A549 (cell line): ENCODE measurements at regions not wholly inside any gene's neighbourhood (a gene's known extent, or its start where the extent isn't known, plus 50 kb on each side); places are given as distances from the start of the nearest gene placed in this dataset.
A peak's percentile ranks its signal among the peaks of the same experiment; 100 is the strongest.

Experiments
- ATAC-seq, 2 experiments: fragments of 200-7000 bp in 1 of 2; fragments of >200 bp in 1 of 2; cut with Nextera tagmentation in 1 of 2; cut with Tn5 transposase in 1 of 2; 3 replicates each; pipeline versions ENCODE4 v1.8.0 to v1.9.1; 2018 to 2020; ENCODE audit warnings: mild to moderate bottlenecking in 1 of 2, moderate library complexity in 1 of 2
- CTCF ChIA-PET: fragments of 300-600 bp; sonication (Branson Sonifier 250); formaldehyde crosslinking; extraction: SDS; loops from one replicate; lab custom pipeline; 2021; ENCODE audit warnings: antibody characterized with exemption, inconsistent platforms; lab: Yijun Ruan, JAX
- POLR2A ChIA-PET: fragments of 350-600 bp; formaldehyde crosslinking; extraction: SDS; loops from one replicate; lab custom pipeline; 2021; ENCODE audit warnings: antibody characterized with exemption, inconsistent platforms; lab: Yijun Ruan, JAX
- DNase-seq, 2 experiments: peaks; one replicate each; pipeline versions ENCODE4 v3.0.0 to v3.0.0-alpha.2; 2011 to 2016; ENCODE audit warnings: low read depth in 1 of 2, low spot score in 1 of 2
- FAIRE-seq: peaks from 2 replicates; lab custom pipeline; 2011; peaks lifted over from hg19 to GRCh38; lab: Jason Lieb, UNC
- H3K27ac ChIP-seq, 2 experiments: fragments of >200 bp; sonication (Bioruptor Twin); formaldehyde crosslinking; 3 replicates each; pipeline ENCODE4 v1.5.1; 2016 to 2017
- H3K4me1 ChIP-seq: fragments of >200 bp; sonication (Bioruptor Twin); formaldehyde crosslinking; 3 replicates; pipeline ENCODE4 v1.6.1; 2016
- H3K4me2 ChIP-seq: fragments of >200 bp; sonication (Bioruptor Twin); formaldehyde crosslinking; 3 replicates; pipeline ENCODE4 v1.6.1; 2016
- H3K4me3 ChIP-seq: fragments of >200 bp; sonication (Bioruptor Twin); formaldehyde crosslinking; 3 replicates; pipeline ENCODE4 v1.5.1; 2016
- H3K9me3 ChIP-seq: fragments of >200 bp; sonication (Bioruptor Twin); formaldehyde crosslinking; 3 replicates; pipeline ENCODE4 v1.6.1; 2016
- BHLHE40 ChIP-seq: IDR thresholded peaks from 2 replicates; pipeline ENCODE4 v1.6.1; 2012; ENCODE audit warnings: low read depth, low read length, inconsistent platforms
- CEBPB ChIP-seq, 2 experiments: fragments of >200 bp in 1 of 2; sonication (Bioruptor Twin) in 1 of 2; formaldehyde crosslinking in 1 of 2; IDR thresholded peaks; 2 replicates each; pipeline ENCODE4 v1.6.1; 2012 to 2016
- EHMT2 ChIP-seq: fragments of 200-600 bp; sonication (generic); IDR thresholded peaks from 2 replicates; pipeline ENCODE4 v1.6.1; 2016; ENCODE audit warnings: antibody characterized with exemption, low read depth, mild to moderate bottlenecking, moderate library complexity
- EP300 ChIP-seq, 2 experiments: fragments of >200 bp; sonication (Bioruptor Twin); formaldehyde crosslinking; IDR thresholded peaks; 2 replicates in 1 of 2; 3 replicates in 1 of 2; pipeline ENCODE4 v1.6.1; 2016 to 2017
- ESRRA ChIP-seq: fragments of 150-350 bp; IDR thresholded peaks from 2 replicates; pipeline ENCODE4 v1.6.1; 2014; ENCODE audit warnings: mild to moderate bottlenecking, low read length, borderline replicate concordance
- FOSB ChIP-seq: fragments of 250-450 bp; sonication (Bioruptor Pico); IDR thresholded peaks from 2 replicates; pipeline ENCODE4 v1.5.0; 2020; ENCODE audit warnings: mild to moderate bottlenecking, moderate library complexity
- FOXS1 ChIP-seq: fragments of 250-450 bp; sonication (Bioruptor Pico); IDR thresholded peaks from 2 replicates; pipeline ENCODE4 v1.5.0; 2020; ENCODE audit warnings: mild to moderate bottlenecking, moderate library complexity
- HOXA7 ChIP-seq: fragments of 250-450 bp; sonication (Bioruptor Pico); IDR thresholded peaks from 2 replicates; pipeline ENCODE4 v1.5.0; 2020; ENCODE audit warnings: mild to moderate bottlenecking, moderate library complexity
- JUNB ChIP-seq: fragments of >200 bp; sonication (Bioruptor Twin); formaldehyde crosslinking; IDR thresholded peaks from 2 replicates; pipeline ENCODE4 v1.6.1; 2016
- MAFK ChIP-seq: fragments of 450-650 bp; IDR thresholded peaks from 2 replicates; pipeline ENCODE4 v1.6.1; 2014; ENCODE audit not compliant: partially characterized antibody
- MAZ ChIP-seq: fragments of 150-350 bp; IDR thresholded peaks from 2 replicates; pipeline ENCODE4 v1.6.1; 2014; ENCODE audit warnings: antibody characterized with exemption, low read depth, low read length, borderline replicate concordance
- MYC ChIP-seq: IDR thresholded peaks from 2 replicates; pipeline ENCODE4 v1.6.1; 2012; ENCODE audit warnings: mild to moderate bottlenecking, inconsistent platforms, low read length, improper control_type of control experiment, borderline replicate concordance
- NFE2L2 ChIP-seq: fragments of 150-350 bp; conservative IDR thresholded peaks from 2 replicates; pipeline ENCODE4 v1.6.1; 2014; ENCODE audit warnings: low read length
- NR3C1 ChIP-seq: fragments of >200 bp; sonication (Bioruptor Twin); formaldehyde crosslinking; IDR thresholded peaks from 3 replicates; pipeline ENCODE4 v1.6.1; 2017
- POLR2A ChIP-seq: IDR thresholded peaks from 2 replicates; pipeline ENCODE4 v1.6.1; 2012; ENCODE audit warnings: mild to moderate bottlenecking, low read length
- RAD21 ChIP-seq, 2 experiments: fragments of >200 bp in 1 of 2; sonication (Bioruptor Twin) in 1 of 2; formaldehyde crosslinking in 1 of 2; IDR thresholded peaks in 1 of 2; conservative IDR thresholded peaks in 1 of 2; 2 replicates in 1 of 2; 3 replicates in 1 of 2; pipeline ENCODE4 v1.6.1; 2012 to 2018; ENCODE audit warnings: inconsistent platforms in 1 of 2
- RARB ChIP-seq: fragments of 250-450 bp; sonication (Bioruptor Pico); IDR thresholded peaks from 2 replicates; pipeline ENCODE4 v1.8.0; 2021; ENCODE audit warnings: mild to moderate bottlenecking, moderate library complexity
- RCOR1 ChIP-seq: fragments of 150-350 bp; IDR thresholded peaks from 2 replicates; pipeline ENCODE4 v1.6.1; 2014; ENCODE audit warnings: antibody characterized with exemption, low read length, low read depth
- SREBF2 ChIP-seq: fragments of 450-650 bp; IDR thresholded peaks from 2 replicates; pipeline ENCODE4 v1.6.1; 2014; ENCODE audit warnings: mild to moderate bottlenecking, moderate library complexity
- ZC3H11A ChIP-seq: fragments of 450-650 bp; IDR thresholded peaks from 2 replicates; pipeline ENCODE4 v1.6.1; 2014; ENCODE audit warnings: antibody characterized with exemption, mild to moderate bottlenecking
- ZNF302 ChIP-seq: fragments of 250-450 bp; sonication (Bioruptor Pico); IDR thresholded peaks from 2 replicates; pipeline ENCODE4 v1.9.0; 2021; ENCODE audit warnings: inconsistent platforms, mild to moderate bottlenecking, moderate library complexity
- WGBS: methylation state at CpG from one replicate; pipeline ENCODE4 v1.1.6; 2017; ENCODE audit errors: missing lambda C conversion rate; 5-methylcytosine and 5-hydroxymethylcytosine counted together
- TF ChIP-seq, protein P1 (sequence below): fragments of >200 bp; sonication (Bioruptor Twin); formaldehyde crosslinking; IDR thresholded peaks from 3 replicates; pipeline ENCODE4 v1.6.1; 2016
- TF ChIP-seq, protein P2 (sequence below): fragments of 150-350 bp; IDR thresholded peaks from 2 replicates; pipeline ENCODE4 v1.6.1; 2014; ENCODE audit warnings: low read depth, mild to moderate bottlenecking, low read length
- TF ChIP-seq, protein P3 (sequence below): fragments of 450-650 bp; IDR thresholded peaks from 2 replicates; pipeline ENCODE4 v1.6.1; 2014; ENCODE audit warnings: antibody characterized with exemption
- TF ChIP-seq, protein P4 (sequence below): IDR thresholded peaks from 2 replicates; pipeline ENCODE4 v1.6.1; 2012; ENCODE audit warnings: low read depth, borderline replicate concordance

DNA sequence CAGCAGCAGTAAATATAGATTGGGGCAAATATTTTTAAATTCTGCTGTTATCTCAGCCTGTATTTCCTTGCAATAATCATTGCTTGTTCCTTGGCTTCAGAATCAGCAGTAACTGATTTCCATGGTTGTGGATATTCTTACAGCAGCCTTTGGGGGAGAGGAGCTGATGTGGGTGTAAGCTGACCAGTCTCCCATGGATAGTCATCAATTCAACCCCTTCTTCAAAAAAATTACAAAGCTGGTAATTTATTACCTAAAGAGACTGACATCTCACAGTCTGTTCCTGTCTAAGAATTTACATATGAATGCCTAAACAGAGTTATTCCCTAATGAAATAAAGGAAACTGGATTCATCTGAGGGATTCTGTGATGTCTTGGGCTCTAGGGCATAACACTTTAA is 103.1 kb upstream of the CABCOCO1 start (continued):
- no peak for TF ChIP-seq NFE2L2
- TF ChIP-seq, protein P1, sequence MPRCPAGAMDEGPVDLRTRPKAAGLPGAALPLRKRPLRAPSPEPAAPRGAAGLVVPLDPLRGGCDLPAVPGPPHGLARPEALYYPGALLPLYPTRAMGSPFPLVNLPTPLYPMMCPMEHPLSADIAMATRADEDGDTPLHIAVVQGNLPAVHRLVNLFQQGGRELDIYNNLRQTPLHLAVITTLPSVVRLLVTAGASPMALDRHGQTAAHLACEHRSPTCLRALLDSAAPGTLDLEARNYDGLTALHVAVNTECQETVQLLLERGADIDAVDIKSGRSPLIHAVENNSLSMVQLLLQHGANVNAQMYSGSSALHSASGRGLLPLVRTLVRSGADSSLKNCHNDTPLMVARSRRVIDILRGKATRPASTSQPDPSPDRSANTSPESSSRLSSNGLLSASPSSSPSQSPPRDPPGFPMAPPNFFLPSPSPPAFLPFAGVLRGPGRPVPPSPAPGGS, result no peak
- TF ChIP-seq ESRRA, result no peak

DNA sequence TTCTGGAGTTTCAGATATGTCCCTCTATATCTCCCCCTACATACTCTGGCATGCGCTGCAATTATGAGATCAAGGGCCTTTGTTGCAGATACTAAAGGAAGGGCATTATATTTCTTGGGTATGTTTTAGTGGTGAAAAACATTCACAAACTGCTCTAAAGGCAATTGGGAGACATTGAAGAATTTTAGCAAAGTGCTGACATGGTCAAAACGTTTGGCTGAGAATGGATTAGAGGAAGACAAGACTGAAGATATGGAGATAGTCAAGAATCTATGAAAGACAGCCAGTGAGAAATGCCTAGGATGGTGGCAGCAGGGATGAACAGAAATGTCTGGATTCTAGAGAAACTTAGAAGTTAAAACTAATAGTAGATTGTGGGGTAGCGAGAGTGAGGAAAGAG is 104.5 kb upstream of the CABCOCO1 start:
- WGBS, result 58% methylated on average over 3 of the region's 3 CpGs
- H3K4me1 ChIP-seq, result no peaks in the 10 kb centered on the region
- TF ChIP-seq EP300 (IDR thresholded peaks at IDR 0.05), result no peak
- TF ChIP-seq MAFK, result peak; percentile 83
- TF ChIP-seq, protein P1, result no peak
- no peak for TF ChIP-seq RAD21 (conservative IDR thresholded peaks at IDR 0.05 in 1 of 2, IDR thresholded peaks at IDR 0.05 in 1 of 2)
- TF ChIP-seq HOXA7 (CRISPR knock-in tag), result no peak
- no peak overlapping the region for H3K4me2 ChIP-seq
- no peaks in the 10 kb centered on the region for H3K9me3 ChIP-seq
- no peak for ATAC-seq
- ChIA-PET POLR2A (no interaction called here), CTCF (no interaction called here)
- H3K27ac ChIP-seq, result no peak overlapping the region
- DNase-seq, result no peak
- FAIRE-seq, result no peak
- H3K4me3 ChIP-seq, result no peak overlapping the region

GRCh38 chr10:61554925-61555324 is 101.7 kb upstream of the TMEM26 start:
- TF ChIP-seq SREBF2, result no peak
- TF ChIP-seq, protein P2, sequence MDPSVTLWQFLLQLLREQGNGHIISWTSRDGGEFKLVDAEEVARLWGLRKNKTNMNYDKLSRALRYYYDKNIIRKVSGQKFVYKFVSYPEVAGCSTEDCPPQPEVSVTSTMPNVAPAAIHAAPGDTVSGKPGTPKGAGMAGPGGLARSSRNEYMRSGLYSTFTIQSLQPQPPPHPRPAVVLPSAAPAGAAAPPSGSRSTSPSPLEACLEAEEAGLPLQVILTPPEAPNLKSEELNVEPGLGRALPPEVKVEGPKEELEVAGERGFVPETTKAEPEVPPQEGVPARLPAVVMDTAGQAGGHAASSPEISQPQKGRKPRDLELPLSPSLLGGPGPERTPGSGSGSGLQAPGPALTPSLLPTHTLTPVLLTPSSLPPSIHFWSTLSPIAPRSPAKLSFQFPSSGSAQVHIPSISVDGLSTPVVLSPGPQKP, result no peak
- peak; percentile 54 to 62; a peak in 3 of 4 replicates for TF ChIP-seq CEBPB (IDR thresholded peaks at IDR 0.05)
- no peak for TF ChIP-seq MAZ
- no peak for TF ChIP-seq FOXS1 (CRISPR knock-in tag)
- no peak for TF ChIP-seq JUNB
- no peak for DNase-seq
- no peak overlapping the region for H3K4me2 ChIP-seq
- no peaks in the 10 kb centered on the region for H3K9me3 ChIP-seq
- no peaks in the 10 kb centered on the region for H3K4me1 ChIP-seq
- ChIA-PET POLR2A (no interaction called here), CTCF (no interaction called here)
- no peak overlapping the region for H3K4me3 ChIP-seq
- no peak overlapping the region for H3K27ac ChIP-seq
- no peak for ATAC-seq
- FAIRE-seq, result no peak
- WGBS, result 64% methylated on average over 5 of the region's 5 CpGs

GRCh38 chr10:61549861-61550260 is 96.7 kb upstream of the TMEM26 start:
- H3K9me3 ChIP-seq, result no peaks in the 10 kb centered on the region
- CTCF ChIA-PET, result no interaction called here
- WGBS, result 55% methylated on average over 3 of the region's 3 CpGs
- TF ChIP-seq FOSB (CRISPR knock-in tag), result no peak
- no peak for TF ChIP-seq ZC3H11A
- TF ChIP-seq RARB (CRISPR knock-in tag), result no peak
- TF ChIP-seq NFE2L2, result no peak
- no peak for TF ChIP-seq BHLHE40
- TF ChIP-seq SREBF2, result no peak
- no peak for TF ChIP-seq MYC
- TF ChIP-seq, protein P2, result no peak
- no peak for TF ChIP-seq RCOR1
- TF ChIP-seq ZNF302 (CRISPR knock-in tag), result no peak
- TF ChIP-seq POLR2A, result no peak
- TF ChIP-seq, protein P3, sequence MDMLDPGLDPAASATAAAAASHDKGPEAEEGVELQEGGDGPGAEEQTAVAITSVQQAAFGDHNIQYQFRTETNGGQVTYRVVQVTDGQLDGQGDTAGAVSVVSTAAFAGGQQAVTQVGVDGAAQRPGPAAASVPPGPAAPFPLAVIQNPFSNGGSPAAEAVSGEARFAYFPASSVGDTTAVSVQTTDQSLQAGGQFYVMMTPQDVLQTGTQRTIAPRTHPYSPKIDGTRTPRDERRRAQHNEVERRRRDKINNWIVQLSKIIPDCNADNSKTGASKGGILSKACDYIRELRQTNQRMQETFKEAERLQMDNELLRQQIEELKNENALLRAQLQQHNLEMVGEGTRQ, result no peak
- no peak for TF ChIP-seq NR3C1
- TF ChIP-seq, protein P4, sequence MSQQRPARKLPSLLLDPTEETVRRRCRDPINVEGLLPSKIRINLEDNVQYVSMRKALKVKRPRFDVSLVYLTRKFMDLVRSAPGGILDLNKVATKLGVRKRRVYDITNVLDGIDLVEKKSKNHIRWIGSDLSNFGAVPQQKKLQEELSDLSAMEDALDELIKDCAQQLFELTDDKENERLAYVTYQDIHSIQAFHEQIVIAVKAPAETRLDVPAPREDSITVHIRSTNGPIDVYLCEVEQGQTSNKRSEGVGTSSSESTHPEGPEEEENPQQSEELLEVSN, result no peak
- TF ChIP-seq EHMT2, result no peak
- TF ChIP-seq, all 56 proteins: peak for 0
- Histone ChIP-seq H3K4me2 (no peak overlapping the region), H3K27ac (no peak overlapping the region), H3K4me1 (no peaks in the 10 kb centered on the region), H3K4me3 (no peak overlapping the region)
- DNase-seq (no peak), FAIRE-seq (no peak), ATAC-seq (no peak)
- POLR2A ChIA-PET, result no interaction called here
